HCT116 (cell line): ENCODE measurements at regions not wholly inside any gene's neighbourhood (a gene's known extent, or its start where the extent isn't known, plus 50 kb on each side); places are given as distances from the start of the nearest gene placed in this dataset.
"Not testable (repeated sequence)": the region's sequence is repeated elsewhere in the genome, so short reads cannot be mapped to it uniquely, and the experiment has no call there.

Experiments used
- ATAC-seq: fragments of 200-7000 bp; cut with Tn5 transposase; 2 replicates; pipeline ENCODE4 v1.9.1; 2020; ENCODE audit warnings: mild to moderate bottlenecking, moderate library complexity
- BruUV-seq: library from RNA; stranded (reverse); fragments of 400-500 nt; replicated peaks from 2 replicates; lab custom pipeline; 2021; lab: Mats Ljungman, UMichigan
- CTCF ChIA-PET: fragments of 300-600 bp; sonication (Branson Sonifier 250); formaldehyde crosslinking; loops from one replicate; lab custom pipeline; 2021; ENCODE audit warnings: antibody characterized with exemption; lab: Charles Lee
- POLR2A ChIA-PET: fragments of 300-600, 350-600 bp; sonication (Branson Sonifier 250); formaldehyde crosslinking; loops from one replicate; lab custom pipeline; 2021; ENCODE audit warnings: antibody characterized with exemption; lab: Charles Lee
- RAD21 ChIA-PET, 2 experiments: fragments of 300-600 bp; sonication (Branson Sonifier 250); formaldehyde crosslinking; loops; one replicate each; lab custom pipeline; 2023; ENCODE audit warnings: low total read pairs in 2 of 2; ENCODE audit not compliant: uncharacterized antibody in 2 of 2, unreplicated experiment in 2 of 2, low non-redundant PET in 1 of 2; lab: Charles Lee
- DNase-seq: peaks from one replicate; pipeline ENCODE4 v3.0.0-alpha.2; 2010; ENCODE audit warnings: low read depth, low spot score
- H2AFZ ChIP-seq: fragments of 200-600 bp; shearing (Covaris generic), sonication (generic); 2 replicates; pipeline ENCODE4 v1.6.1; 2017; ENCODE audit warnings: low read depth, mixed run types, mixed read lengths, antibody characterized with exemption, low read length; ENCODE audit not compliant: poor library complexity, severe bottlenecking
- H3K27ac ChIP-seq: 2 replicates; pipeline ENCODE4 v1.5.1; 2012; ENCODE audit warnings: low read depth, low read length
- H3K27me3 ChIP-seq: fragments of 200-600 bp; sonication (generic); 2 replicates; pipeline ENCODE4 v1.6.1; 2016; ENCODE audit warnings: mixed run types, low read length, mixed read lengths; ENCODE audit not compliant: insufficient read depth
- H3K36me3 ChIP-seq, 2 experiments: fragments of 200-500 bp in 1 of 2; fragments of 200-600 bp in 1 of 2; sonication (Bioruptor generic) in 1 of 2; sonication (generic) in 1 of 2; 2 replicates each; pipeline versions ENCODE4 v1.5.1 to v1.6.1; 2014 to 2016; ENCODE audit warnings: low read length in 2 of 2, inconsistent platforms in 1 of 2, mixed read lengths in 1 of 2, mixed run types in 1 of 2; ENCODE audit not compliant: insufficient read depth in 2 of 2, control insufficient read depth in 1 of 2
- H3K4me1 ChIP-seq, 2 experiments: fragments of 200-600 bp in 1 of 2; sonication (generic) in 1 of 2; 2 replicates each; pipeline versions ENCODE4 v1.5.1 to v1.6.1; 2012 to 2017; ENCODE audit warnings: low read length in 2 of 2, inconsistent platforms in 1 of 2, mild to moderate bottlenecking in 1 of 2, mixed read lengths in 1 of 2, mixed run types in 1 of 2, moderate library complexity in 1 of 2; ENCODE audit not compliant: insufficient read depth in 2 of 2, control insufficient read depth in 1 of 2
- H3K4me2 ChIP-seq: fragments of 200-600 bp; sonication (generic); 2 replicates; pipeline ENCODE4 v1.6.1; 2017; ENCODE audit warnings: mixed run types, low read length, mixed read lengths
- H3K4me3 ChIP-seq, 2 experiments: fragments of 200-600 bp in 1 of 2; sonication (generic) in 1 of 2; replicated peaks in 1 of 2; 2 replicates each; pipeline ENCODE4 v1.5.1; 2011 to 2016; ENCODE audit warnings: low read length in 2 of 2, control low read depth in 1 of 2, low read depth in 1 of 2, mild to moderate bottlenecking in 1 of 2, mixed read lengths in 1 of 2, mixed run types in 1 of 2
- H3K79me2 ChIP-seq: fragments of 200-600 bp; sonication (generic); 2 replicates; pipeline ENCODE4 v1.6.1; 2017; ENCODE audit warnings: mild to moderate bottlenecking, mixed run types, low read length, moderate library complexity, mixed read lengths; ENCODE audit not compliant: insufficient read depth
- H3K9ac ChIP-seq: fragments of 200-600 bp; sonication (generic); 2 replicates; pipeline ENCODE4 v1.6.1; 2016; ENCODE audit warnings: low read length, mixed read lengths
- H3K9me2 ChIP-seq: fragments of 200-600 bp; sonication (generic), shearing (Covaris generic); 2 replicates; pipeline ENCODE4 v1.6.1; 2017; ENCODE audit warnings: mixed run types, mild to moderate bottlenecking, moderate library complexity; ENCODE audit not compliant: insufficient read depth
- H3K9me3 ChIP-seq, 2 experiments: fragments of 200-500 bp in 1 of 2; fragments of 200-600 bp in 1 of 2; sonication (Bioruptor generic) in 1 of 2; sonication (generic) in 1 of 2; 2 replicates each; pipeline ENCODE4 v1.6.1; 2014 to 2017; ENCODE audit warnings: low read length in 2 of 2, mixed read lengths in 2 of 2, inconsistent platforms in 1 of 2, low read depth in 1 of 2, mild to moderate bottlenecking in 1 of 2, mixed run types in 1 of 2, moderate library complexity in 1 of 2; ENCODE audit not compliant: control insufficient read depth in 1 of 2, insufficient read depth in 1 of 2
- H4K20me1 ChIP-seq: fragments of 200-600 bp; sonication (generic), shearing (Covaris generic); 2 replicates; pipeline ENCODE4 v1.6.1; 2017; ENCODE audit warnings: mixed run types, mild to moderate bottlenecking, moderate library complexity; ENCODE audit not compliant: insufficient read depth
- EGR1 ChIP-seq: IDR thresholded peaks from 2 replicates; pipeline ENCODE4 v1.6.1; 2012; ENCODE audit warnings: low read depth
- EZH2phosphoT487 ChIP-seq: fragments of 200-600 bp; IDR thresholded peaks from 2 replicates; pipeline ENCODE4 v1.6.1; 2018; ENCODE audit warnings: antibody characterized with exemption, borderline replicate concordance
- FOSL1 ChIP-seq: IDR thresholded peaks from 2 replicates; pipeline ENCODE4 v1.6.1; 2012; ENCODE audit warnings: low read depth
- POLR2A ChIP-seq: IDR thresholded peaks from 2 replicates; pipeline ENCODE4 v1.7.0; 2011; ENCODE audit warnings: borderline replicate concordance; ENCODE audit not compliant: insufficient read depth, insufficient read length; ENCODE audit errors: extremely low read depth
- POLR2AphosphoS5 ChIP-seq: IDR thresholded peaks from 2 replicates; pipeline ENCODE4 v1.6.1; 2011; ENCODE audit warnings: mild to moderate bottlenecking, low read depth, low read length, moderate library complexity
- SIN3A ChIP-seq: IDR thresholded peaks from 2 replicates; pipeline ENCODE4 v1.6.1; 2012; ENCODE audit warnings: low read depth
- SRF ChIP-seq: IDR thresholded peaks from 2 replicates; pipeline ENCODE4 v1.6.1; 2012; ENCODE audit warnings: low read depth
- TCF7L2 ChIP-seq: IDR thresholded peaks from 2 replicates; pipeline ENCODE4 v1.7.0; 2011; ENCODE audit warnings: borderline replicate concordance, inconsistent platforms; ENCODE audit not compliant: insufficient read depth, insufficient read length; ENCODE audit errors: extremely low read depth
- YY1 ChIP-seq: IDR thresholded peaks from 2 replicates; pipeline ENCODE4 v1.6.1; 2011; ENCODE audit warnings: low read length, low read depth, moderate library complexity, mild to moderate bottlenecking; ENCODE audit not compliant: insufficient replicate concordance; ENCODE audit errors: extremely low read depth
- ZNF274 ChIP-seq: fragments of 200-500 bp; sonication (Bioruptor generic); IDR thresholded peaks from 2 replicates; pipeline ENCODE4 v1.6.1; 2014; ENCODE audit warnings: mild to moderate bottlenecking, low read depth, low read length, inconsistent platforms
- intact Hi-C: fragments of 100-400 bp; cut with micrococcal nuclease; formaldehyde crosslinking; loops from 2 replicates; pipeline ENCODE4 v1.10.0; 2022
- TF ChIP-seq, protein P1 (sequence below): IDR thresholded peaks from 2 replicates; pipeline ENCODE4 v1.6.1; 2011; ENCODE audit warnings: mild to moderate bottlenecking, low read length, moderate library complexity; ENCODE audit not compliant: insufficient replicate concordance; ENCODE audit errors: extremely low read depth
- TF ChIP-seq, protein P2 (sequence below), 3 experiments: fragments of 200-600 bp in 1 of 3; sonication (generic) in 1 of 3; IDR thresholded peaks in 2 of 3; conservative IDR thresholded peaks in 1 of 3; 2 replicates each; pipeline ENCODE4 v1.5.1; 2012 to 2017; ENCODE audit warnings: low read depth in 2 of 3, low read length in 2 of 3, antibody characterized with exemption in 1 of 3, borderline replicate concordance in 1 of 3, control low read depth in 1 of 3, mild to moderate bottlenecking in 1 of 3, mixed read lengths in 1 of 3, mixed run types in 1 of 3, moderate library complexity in 1 of 3; ENCODE audit not compliant: insufficient read depth in 1 of 3

DNA sequence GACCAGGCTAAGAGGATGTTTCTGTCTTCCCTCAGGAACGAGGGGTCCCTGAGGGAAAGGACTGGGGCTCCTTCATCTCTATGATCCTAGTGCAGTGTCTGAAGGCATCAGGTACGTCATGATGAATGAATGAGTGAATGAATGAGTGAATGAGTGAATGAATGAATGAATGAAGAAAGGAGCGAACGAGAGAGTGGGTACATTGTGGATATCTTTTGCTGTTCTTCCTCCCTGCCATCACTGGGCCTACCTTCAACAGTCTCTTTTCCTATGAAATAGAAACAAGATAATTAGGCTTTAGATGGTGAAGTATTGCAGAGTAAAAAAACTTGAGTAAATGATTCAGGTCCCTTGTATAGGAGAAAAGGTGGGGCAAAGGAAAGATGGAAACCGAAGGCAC is 111.3 kb upstream of the CRHR1 start:
- RAD21 ChIA-PET = no interaction called here
- intact Hi-C loops = no loop called here
- no peaks in the 10 kb centered on the region for H3K9me2 ChIP-seq

DNA sequence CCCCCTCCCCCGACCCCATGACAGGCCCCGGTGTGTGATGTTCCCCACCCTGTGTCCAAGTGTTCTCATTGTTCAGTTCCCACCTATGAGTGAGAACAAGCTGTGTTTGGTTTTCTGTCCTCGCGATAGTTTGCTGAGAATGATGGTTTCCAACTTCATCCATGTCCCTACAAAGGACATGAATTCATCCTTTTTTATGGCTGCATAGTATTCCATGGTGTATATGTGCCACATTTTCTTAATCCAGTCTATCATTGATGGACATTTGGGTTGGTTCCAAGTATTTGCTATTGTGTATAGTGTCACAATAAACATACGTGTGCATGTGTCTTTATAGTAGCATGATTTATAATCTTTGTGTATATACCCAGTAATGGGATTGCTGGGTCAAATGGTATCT is 110.4 kb upstream of the CRHR1 start:
- H3K4me2 ChIP-seq, H3K9me2 ChIP-seq, H3K27ac ChIP-seq, H2AFZ ChIP-seq, H3K9ac ChIP-seq, H4K20me1 ChIP-seq, H3K4me3 ChIP-seq, H3K79me2 ChIP-seq, H3K4me1 ChIP-seq, BruUV-seq, H3K9me3 ChIP-seq, POLR2A ChIA-PET, intact Hi-C loops, CTCF ChIA-PET, RAD21 ChIA-PET, ATAC-seq, H3K36me3 ChIP-seq, H3K27me3 ChIP-seq, DNase-seq: not testable (repeated sequence)

More for the DNA sequence above, 111.3 kb upstream of the CRHR1 start:
- Histone ChIP-seq H3K27me3 (no peaks in the 10 kb centered on the region), H3K4me2 (no peak overlapping the region), H3K4me3 (no peak overlapping the region), H3K9me3 (no peaks in the 10 kb centered on the region), H2AFZ (no peak overlapping the region), H3K79me2 (no peaks in the 10 kb centered on the region), H3K9ac (no peak overlapping the region), H3K27ac (no peak overlapping the region), H4K20me1 (no peaks in the 10 kb centered on the region), H3K4me1 (0 out of 4 replicates have a peak, but pooled peaks cover 0 to 3% of the 10 kb centered on the region in 2 experiments), H3K36me3 (no peaks in the 10 kb centered on the region)
- DNase-seq = no peak
- no TSS peak for BruUV-seq
- ChIA-PET CTCF (interaction anchor here (1.3 kb wide), 1 partner anchor 221 kb away, joined by 3 read pairs; no protein-coding TSS in a partner anchor), POLR2A (no interaction called here)
- TF ChIP-seq FOSL1 = no peak
- no peak for TF ChIP-seq SIN3A
- no peak for TF ChIP-seq EGR1
- TF ChIP-seq, protein P1, sequence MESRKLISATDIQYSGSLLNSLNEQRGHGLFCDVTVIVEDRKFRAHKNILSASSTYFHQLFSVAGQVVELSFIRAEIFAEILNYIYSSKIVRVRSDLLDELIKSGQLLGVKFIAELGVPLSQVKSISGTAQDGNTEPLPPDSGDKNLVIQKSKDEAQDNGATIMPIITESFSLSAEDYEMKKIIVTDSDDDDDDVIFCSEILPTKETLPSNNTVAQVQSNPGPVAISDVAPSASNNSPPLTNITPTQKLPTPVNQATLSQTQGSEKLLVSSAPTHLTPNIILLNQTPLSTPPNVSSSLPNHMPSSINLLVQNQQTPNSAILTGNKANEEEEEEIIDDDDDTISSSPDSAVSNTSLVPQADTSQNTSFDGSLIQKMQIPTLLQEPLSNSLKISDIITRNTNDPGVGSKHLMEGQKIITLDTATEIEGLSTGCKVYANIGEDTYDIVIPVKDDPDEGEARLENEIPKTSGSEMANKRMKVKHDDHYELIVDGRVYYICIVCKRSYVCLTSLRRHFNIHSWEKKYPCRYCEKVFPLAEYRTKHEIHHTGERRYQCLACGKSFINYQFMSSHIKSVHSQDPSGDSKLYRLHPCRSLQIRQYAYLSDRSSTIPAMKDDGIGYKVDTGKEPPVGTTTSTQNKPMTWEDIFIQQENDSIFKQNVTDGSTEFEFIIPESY = no peak
- no peak for TF ChIP-seq ZNF274
- TF ChIP-seq, protein P2, sequence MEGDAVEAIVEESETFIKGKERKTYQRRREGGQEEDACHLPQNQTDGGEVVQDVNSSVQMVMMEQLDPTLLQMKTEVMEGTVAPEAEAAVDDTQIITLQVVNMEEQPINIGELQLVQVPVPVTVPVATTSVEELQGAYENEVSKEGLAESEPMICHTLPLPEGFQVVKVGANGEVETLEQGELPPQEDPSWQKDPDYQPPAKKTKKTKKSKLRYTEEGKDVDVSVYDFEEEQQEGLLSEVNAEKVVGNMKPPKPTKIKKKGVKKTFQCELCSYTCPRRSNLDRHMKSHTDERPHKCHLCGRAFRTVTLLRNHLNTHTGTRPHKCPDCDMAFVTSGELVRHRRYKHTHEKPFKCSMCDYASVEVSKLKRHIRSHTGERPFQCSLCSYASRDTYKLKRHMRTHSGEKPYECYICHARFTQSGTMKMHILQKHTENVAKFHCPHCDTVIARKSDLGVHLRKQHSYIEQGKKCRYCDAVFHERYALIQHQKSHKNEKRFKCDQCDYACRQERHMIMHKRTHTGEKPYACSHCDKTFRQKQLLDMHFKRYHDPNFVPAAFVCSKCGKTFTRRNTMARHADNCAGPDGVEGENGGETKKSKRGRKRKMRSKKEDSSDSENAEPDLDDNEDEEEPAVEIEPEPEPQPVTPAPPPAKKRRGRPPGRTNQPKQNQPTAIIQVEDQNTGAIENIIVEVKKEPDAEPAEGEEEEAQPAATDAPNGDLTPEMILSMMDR (IDR thresholded peaks at IDR 0.05 in 2 of 3, conservative IDR thresholded peaks at IDR 0.05 in 1 of 3; ENCODE audit: borderline replicate concordance in 1 of 3, insufficient read depth in 1 of 3, low read depth in 2 of 3, low read length in 2 of 3) = no peak
- no peak for TF ChIP-seq YY1
- TF ChIP-seq SRF = no peak
- TF ChIP-seq POLR2AphosphoS5 = no peak
- TF ChIP-seq EZH2phosphoT487 = no peak
- TF ChIP-seq TCF7L2 = no peak
- no peak for TF ChIP-seq POLR2A
- no peak for ATAC-seq
